ENCODE measurements at regions not wholly inside any gene's neighbourhood (a gene's known extent, or its start where the extent isn't known, plus 50 kb on each side); places are given as distances from the start of the nearest gene placed in this dataset.

- TF ChIP-seq SMAD1 (IDR thresholded peaks at IDR 0.05; ENCODE audit: low read depth, partially characterized antibody), result no peak
- no peak for TF ChIP-seq TCF12 (IDR thresholded peaks at IDR 0.05; ENCODE audit: low read depth, low read length)
- ATAC-seq (no peak), FAIRE-seq (no peak), DNase-seq (ENCODE audit: low read depth, low spot score) (no peak)
- no peak overlapping the region for H2AFZ ChIP-seq (ENCODE audit: control insufficient read depth, low read depth, low read length)
- RAD21 ChIA-PET (ENCODE audit: unreplicated experiment), result no interaction called here
- intact Hi-C loops (cut with micrococcal nuclease; ENCODE audit: unreplicated experiment) (no loop called here), in situ Hi-C loops (cut with MboI) (no loop called here)
- H3K4me1 ChIP-seq (ENCODE audit: control insufficient read depth, insufficient read depth, low read length), result no peaks in the 10 kb centered on the region
- no peaks in the 10 kb centered on the region for H3K79me2 ChIP-seq (ENCODE audit: control insufficient read depth, insufficient read depth, low read length)
- no peaks in the 10 kb centered on the region for H3K36me3 ChIP-seq (ENCODE audit: control insufficient read depth in 2 of 2, insufficient read depth in 2 of 2, low read length in 1 of 2)
- H3K4me3 ChIP-seq, result no peak overlapping the region
- POLR2A ChIA-PET, result no interaction called here
- no peak overlapping the region for H3K4me2 ChIP-seq (ENCODE audit: control insufficient read depth, insufficient read depth)
- H3K9ac ChIP-seq (ENCODE audit: control insufficient read depth, insufficient read depth, low read length), result no peak overlapping the region
- no peaks in the 10 kb centered on the region for H3K9me3 ChIP-seq (replicated peaks; ENCODE audit: control insufficient read depth, insufficient read depth, low read length)
- SMC1A ChIA-PET (ENCODE audit: uncharacterized antibody, unreplicated experiment), result no interaction called here
- no peaks in the 10 kb centered on the region for H4K20me1 ChIP-seq (ENCODE audit: control insufficient read depth, insufficient read depth)
- no peak overlapping the region for H3K27ac ChIP-seq (ENCODE audit: control insufficient read depth, insufficient read depth)
- no TSS peak for BruUV-seq (replicated peaks)
- WGBS (ENCODE audit: insufficient coverage, insufficient replicate concordance, low lambda C conversion rate, missing lambda C conversion rate), result 0% methylated on average over 1 of the region's 1 CpG
- H3K27me3 ChIP-seq (replicated peaks in 1 of 2; ENCODE audit: control insufficient read depth in 2 of 2, insufficient read depth in 2 of 2, low read length in 1 of 2), result no peaks in the 10 kb centered on the region
- CTCF ChIA-PET, result no interaction called here
These were observed 2001.9 kb upstream of the C9orf72 start for GRCh38 chr9:29575219-29575618.

- in situ Hi-C loops (cut with MboI), result no loop called here
- WGBS (ENCODE audit: insufficient coverage, insufficient replicate concordance, low lambda C conversion rate, missing lambda C conversion rate), result 0% methylated on average over 2 of the region's 2 CpGs
- TF ChIP-seq ZNF207 (IDR thresholded peaks at IDR 0.05; ENCODE audit: borderline replicate concordance), result no peak
- no peak for TF ChIP-seq RELB (IDR thresholded peaks at IDR 0.05; ENCODE audit: low read depth)
- TF ChIP-seq CEBPB (IDR thresholded peaks at IDR 0.05; ENCODE audit: borderline replicate concordance in 1 of 2, low read depth in 2 of 2, low read length in 2 of 2), result no peak
- no peak for TF ChIP-seq NFYB (IDR thresholded peaks at IDR 0.05; ENCODE audit: insufficient read depth, low read depth, low read length)
- no peak for TF ChIP-seq HSF1 (IDR thresholded peaks at IDR 0.05; ENCODE audit: low read depth, low read length)
- TF ChIP-seq NKRF (conservative IDR thresholded peaks at IDR 0.05), result no peak
- no peak for TF ChIP-seq NFIC (IDR thresholded peaks at IDR 0.05; ENCODE audit: low read depth, low read length)
- TF ChIP-seq PKNOX1 (IDR thresholded peaks at IDR 0.05), result no peak
- no peak for TF ChIP-seq KLF5 (IDR thresholded peaks at IDR 0.05; ENCODE audit: partially characterized antibody)
- no peak for TF ChIP-seq PAX8 (IDR thresholded peaks at IDR 0.05)
- no peak for TF ChIP-seq MEF2A (IDR thresholded peaks at IDR 0.05; ENCODE audit: insufficient read depth, low read depth, low read length)
These were observed 2015.1 kb upstream of the C9orf72 start for GRCh38 chr9:29588361-29588760.

More at GRCh38 chr9:29588361-29588760, 2015.1 kb upstream of the C9orf72 start:
- DNase-seq (ENCODE audit: low read depth, low spot score) (no peak), FAIRE-seq (no peak), ATAC-seq (no peak)
- Histone ChIP-seq H3K27me3 (replicated peaks in 1 of 2; ENCODE audit: control insufficient read depth in 2 of 2, insufficient read depth in 2 of 2, low read length in 1 of 2) (no peaks in the 10 kb centered on the region), H3K27ac (ENCODE audit: control insufficient read depth, insufficient read depth) (no peak overlapping the region), H3K9ac (ENCODE audit: control insufficient read depth, insufficient read depth, low read length) (no peak overlapping the region), H3K4me2 (ENCODE audit: control insufficient read depth, insufficient read depth) (no peak overlapping the region), H4K20me1 (ENCODE audit: control insufficient read depth, insufficient read depth) (no peaks in the 10 kb centered on the region), H3K4me1 (ENCODE audit: control insufficient read depth, insufficient read depth, low read length) (no peaks in the 10 kb centered on the region), H2AFZ (ENCODE audit: control insufficient read depth, low read depth, low read length) (no peak overlapping the region), H3K79me2 (ENCODE audit: control insufficient read depth, insufficient read depth, low read length) (no peaks in the 10 kb centered on the region), H3K9me3 (replicated peaks; ENCODE audit: control insufficient read depth, insufficient read depth, low read length) (no peaks in the 10 kb centered on the region), H3K4me3 (no peak overlapping the region), H3K36me3 (ENCODE audit: control insufficient read depth in 2 of 2, insufficient read depth in 2 of 2, low read length in 1 of 2) (no peaks in the 10 kb centered on the region)
- POLR2A ChIA-PET, result no interaction called here
- BruUV-seq (replicated peaks), result no TSS peak
- CTCF ChIA-PET, result no interaction called here
- intact Hi-C loops (cut with micrococcal nuclease; ENCODE audit: unreplicated experiment), result no loop called here
- SMC1A ChIA-PET (ENCODE audit: uncharacterized antibody, unreplicated experiment), result no interaction called here
- RAD21 ChIA-PET (ENCODE audit: unreplicated experiment), result no interaction called here
